Spleen (tissue), 7 donors: ENCODE measurements at regions not wholly inside any gene's neighbourhood (a gene's known extent, or its start where the extent isn't known, plus 50 kb on each side); places are given as distances from the start of the nearest gene placed in this dataset.

Experiments used
- POLR2A ChIP-seq, 3 donors: fragments of 450-650 bp; IDR thresholded peaks; one replicate each; pipeline ENCODE4 v1.5.1; 2017; ENCODE audit warnings: antibody characterized with exemption in 3 of 3, mild to moderate bottlenecking in 1 of 3
- POLR2AphosphoS5 ChIP-seq, 3 donors: sonication (generic); formaldehyde crosslinking; IDR thresholded peaks; one replicate each; pipeline ENCODE4 v1.5.1; 2017; ENCODE audit warnings: antibody characterized with exemption in 3 of 3
- TF ChIP-seq, protein P1 (sequence below), 11 experiments: fragments of 200-600 bp in 7 of 11; fragments of 450-650 bp in 4 of 11; sonication (generic) in 4 of 11; IDR thresholded peaks in 8 of 11; conservative IDR thresholded peaks in 3 of 11; 1 replicate in 7 of 11; 2 replicates in 4 of 11; pipeline versions ENCODE4 v1.4.0 to v1.8.0; 2016 to 2021; ENCODE audit warnings: antibody characterized with exemption in 11 of 11, inconsistent platforms in 4 of 11, mild to moderate bottlenecking in 1 of 11
- donor health status: DM: no; HTN: no; CAD: no; lungs with moderate emphysema.
- donor health status: DM: no; HTN: no; CAD: no.
- donor health status: DM: no; HTN: no; CAD: no.

DNA sequence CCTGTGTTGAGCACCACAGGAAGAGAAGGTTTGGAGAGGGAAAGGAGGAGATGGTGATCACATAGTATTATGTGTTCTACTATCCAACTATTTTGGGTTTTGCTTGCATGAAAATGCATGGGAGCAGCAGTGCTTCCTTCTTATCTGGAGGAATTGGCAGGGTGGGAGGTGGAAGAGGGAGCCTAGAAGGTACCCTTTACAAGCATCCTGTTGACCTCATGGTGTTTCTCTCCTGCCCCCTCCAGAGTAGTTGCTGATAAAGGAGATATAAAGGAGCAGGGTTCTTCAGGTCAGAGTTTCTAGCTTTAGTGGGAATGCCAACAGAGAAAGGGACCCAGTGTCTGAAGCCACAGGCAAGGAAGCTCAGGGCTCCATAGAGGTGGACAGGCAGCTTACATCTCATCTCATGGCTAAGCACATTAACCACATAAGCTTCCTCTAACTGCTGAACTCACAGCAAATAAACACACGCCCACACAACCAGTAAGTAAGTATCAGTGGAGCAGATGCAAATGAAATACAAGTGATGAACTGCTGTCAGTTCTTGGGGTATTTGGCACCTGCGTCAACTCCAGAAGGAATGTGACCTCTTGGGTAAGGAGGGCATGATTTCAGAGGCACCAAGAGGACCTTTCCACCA is 174.2 kb upstream of the SLC38A2 start:
- TF ChIP-seq POLR2A (IDR thresholded peaks at IDR 0.05) (no peak), POLR2AphosphoS5 (IDR thresholded peaks at IDR 0.05) (no peak)
- TF ChIP-seq, protein P1, sequence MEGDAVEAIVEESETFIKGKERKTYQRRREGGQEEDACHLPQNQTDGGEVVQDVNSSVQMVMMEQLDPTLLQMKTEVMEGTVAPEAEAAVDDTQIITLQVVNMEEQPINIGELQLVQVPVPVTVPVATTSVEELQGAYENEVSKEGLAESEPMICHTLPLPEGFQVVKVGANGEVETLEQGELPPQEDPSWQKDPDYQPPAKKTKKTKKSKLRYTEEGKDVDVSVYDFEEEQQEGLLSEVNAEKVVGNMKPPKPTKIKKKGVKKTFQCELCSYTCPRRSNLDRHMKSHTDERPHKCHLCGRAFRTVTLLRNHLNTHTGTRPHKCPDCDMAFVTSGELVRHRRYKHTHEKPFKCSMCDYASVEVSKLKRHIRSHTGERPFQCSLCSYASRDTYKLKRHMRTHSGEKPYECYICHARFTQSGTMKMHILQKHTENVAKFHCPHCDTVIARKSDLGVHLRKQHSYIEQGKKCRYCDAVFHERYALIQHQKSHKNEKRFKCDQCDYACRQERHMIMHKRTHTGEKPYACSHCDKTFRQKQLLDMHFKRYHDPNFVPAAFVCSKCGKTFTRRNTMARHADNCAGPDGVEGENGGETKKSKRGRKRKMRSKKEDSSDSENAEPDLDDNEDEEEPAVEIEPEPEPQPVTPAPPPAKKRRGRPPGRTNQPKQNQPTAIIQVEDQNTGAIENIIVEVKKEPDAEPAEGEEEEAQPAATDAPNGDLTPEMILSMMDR (IDR thresholded peaks at IDR 0.05 in 8 of 11, conservative IDR thresholded peaks at IDR 0.05 in 3 of 11) = no peak
